Naive thymus-derived CD4-positive, alpha-beta T cell (primary cell): ENCODE measurements at regions not wholly inside any gene's neighbourhood (a gene's known extent, or its start where the extent isn't known, plus 50 kb on each side); places are given as distances from the start of the nearest gene placed in this dataset.

ENCODE experiments used
- ATAC-seq: fragments of 150-1000 bp; cut with Tn5 transposase; 2 replicates; pipeline ENCODE4 v1.10.0; 2021; ENCODE audit warnings: mild to moderate bottlenecking, moderate library complexity
- CTCF ChIA-PET: fragments of 350-600 bp; sonication (Branson Sonifier 250); formaldehyde crosslinking; loops from one replicate; lab custom pipeline; 2021; ENCODE audit warnings: antibody characterized with exemption; lab: Charles Lee
- POLR2A ChIA-PET: fragments of 350-600 bp; sonication (Branson Sonifier 250); formaldehyde crosslinking; loops from one replicate; lab custom pipeline; 2021; ENCODE audit warnings: antibody characterized with exemption, inconsistent platforms; lab: Charles Lee
- DNase-seq, 9 donors: peaks; one replicate each; pipeline versions ENCODE4 v3.0.0 to v3.0.0-alpha.2; 2020 to 2022; ENCODE audit warnings: mixed read lengths in 1 of 9
- H3K27ac ChIP-seq: one replicate; pipeline ENCODE4 v1.7.0; 2013; ENCODE audit warnings: mild to moderate bottlenecking, low read depth, low read length, moderate library complexity
- H3K27me3 ChIP-seq, 2 donors: one replicate each; pipeline ENCODE4 v1.7.0; 2013; ENCODE audit warnings: low read length in 2 of 2, mild to moderate bottlenecking in 2 of 2, moderate library complexity in 2 of 2; ENCODE audit not compliant: control insufficient read depth in 2 of 2, insufficient read depth in 2 of 2
- H3K36me3 ChIP-seq, 3 experiments: 1 replicate in 2 of 3; 2 replicates in 1 of 3; pipeline ENCODE4 v1.7.0; 2013; ENCODE audit warnings: low read length in 3 of 3, mild to moderate bottlenecking in 3 of 3, moderate library complexity in 1 of 3; ENCODE audit not compliant: insufficient read depth in 3 of 3, control insufficient read depth in 2 of 3
- H3K4me1 ChIP-seq, 2 donors: one replicate each; pipeline ENCODE4 v1.7.0; 2013; ENCODE audit warnings: low read length in 2 of 2, mild to moderate bottlenecking in 2 of 2, moderate library complexity in 1 of 2; ENCODE audit not compliant: control insufficient read depth in 2 of 2, insufficient read depth in 2 of 2
- H3K4me3 ChIP-seq: 2 replicates; pipeline ENCODE4 v1.7.0; 2013; ENCODE audit warnings: mild to moderate bottlenecking, low read length
- H3K9me3 ChIP-seq, 3 experiments: 1 replicate in 2 of 3; 2 replicates in 1 of 3; pipeline ENCODE4 v1.7.0; 2013; ENCODE audit warnings: low read length in 3 of 3; ENCODE audit not compliant: control insufficient read depth in 2 of 3
- H3K27ac Mint-ChIP-seq, 9 donors: one replicate each; pipeline ENCODE4 v1.8.0; 2020 to 2022; ENCODE audit warnings: mixed read lengths in 9 of 9, mild to moderate bottlenecking in 8 of 9, moderate library complexity in 5 of 9, inconsistent platforms in 2 of 9
- H3K27me3 Mint-ChIP-seq, 5 donors: one replicate each; pipeline ENCODE4 v1.8.0; 2021 to 2022; ENCODE audit warnings: mixed read lengths in 5 of 5, mild to moderate bottlenecking in 1 of 5
- H3K36me3 Mint-ChIP-seq, 5 donors: one replicate each; pipeline ENCODE4 v1.8.0; 2020 to 2022; ENCODE audit warnings: mixed read lengths in 5 of 5, mild to moderate bottlenecking in 3 of 5, inconsistent platforms in 1 of 5
- H3K4me1 Mint-ChIP-seq, 7 donors: one replicate each; pipeline ENCODE4 v1.8.0; 2020 to 2022; ENCODE audit warnings: mixed read lengths in 7 of 7, mild to moderate bottlenecking in 3 of 7, inconsistent platforms in 1 of 7
- H3K4me3 Mint-ChIP-seq, 10 donors: one replicate each; pipeline ENCODE4 v1.8.0; 2020 to 2022; ENCODE audit warnings: mild to moderate bottlenecking in 10 of 10, mixed read lengths in 10 of 10, moderate library complexity in 6 of 10, inconsistent platforms in 2 of 10
- H3K9me3 Mint-ChIP-seq, 11 donors: one replicate each; pipeline ENCODE4 v1.8.0; 2020 to 2022; ENCODE audit warnings: mixed read lengths in 11 of 11, mild to moderate bottlenecking in 4 of 11, inconsistent platforms in 1 of 11, moderate library complexity in 1 of 11
- intact Hi-C, 2 donors: fragments of 100-400 bp; cut with micrococcal nuclease; formaldehyde crosslinking; loops; one replicate each; pipeline ENCODE4 v1.15.1; 2023

- H3K4me3 Mint-ChIP-seq = no peak overlapping the region
- Histone ChIP-seq H3K27ac (no peak overlapping the region), H3K9me3 (no peaks in the 10 kb centered on the region), H3K36me3 (no peaks in the 10 kb centered on the region), H3K4me3 (no peak overlapping the region), H3K27me3 (no peaks in the 10 kb centered on the region), H3K4me1 (no peaks in the 10 kb centered on the region)
- H3K27me3 Mint-ChIP-seq = no peaks in the 10 kb centered on the region
- ATAC-seq = no peak
- H3K27ac Mint-ChIP-seq = peak overlapping the region in 1 of 9 donors; percentile 9
- ChIA-PET POLR2A (no interaction called here), CTCF (no interaction called here)
- no peaks in the 10 kb centered on the region for H3K36me3 Mint-ChIP-seq
- H3K4me1 Mint-ChIP-seq = no peaks in the 10 kb centered on the region
- intact Hi-C loops = no loop called here
- peaks cover 0 to 9% (median 0%) of the 10 kb centered on the region in 11 donors for H3K9me3 Mint-ChIP-seq
- DNase-seq = no peak
Observed at GRCh38 chr1:96425382-96426129, 296.0 kb upstream of the PTBP2 start.

GRCh38 chr1:96427616-96428015 is 294.0 kb upstream of the PTBP2 start:
- POLR2A ChIA-PET = no interaction called here
- DNase-seq (no peak), ATAC-seq (no peak)
- Mint-ChIP-seq H3K27ac (no peak overlapping the region), H3K4me1 (no peaks in the 10 kb centered on the region), H3K4me3 (no peak overlapping the region), H3K36me3 (no peaks in the 10 kb centered on the region), H3K9me3 (peaks cover 0 to 16% (median 0%) of the 10 kb centered on the region in 11 donors), H3K27me3 (no peaks in the 10 kb centered on the region)
- intact Hi-C loops = no loop called here
- H3K27me3 ChIP-seq = no peaks in the 10 kb centered on the region
- CTCF ChIA-PET = no interaction called here
- no peaks in the 10 kb centered on the region for H3K9me3 ChIP-seq
- no peaks in the 10 kb centered on the region for H3K4me1 ChIP-seq
- H3K27ac ChIP-seq = no peak overlapping the region
- no peak overlapping the region for H3K4me3 ChIP-seq
- no peaks in the 10 kb centered on the region for H3K36me3 ChIP-seq

- POLR2A ChIA-PET = no interaction called here
- H3K36me3 Mint-ChIP-seq = no peaks in the 10 kb centered on the region
- no peak overlapping the region for H3K4me3 ChIP-seq
Observed at GRCh38 chr1:96445302-96445701, 276.3 kb upstream of the PTBP2 start.

GRCh38 chr1:96464066-96464465 is 257.5 kb upstream of the PTBP2 start:
- intact Hi-C loops = no loop called here
- DNase-seq = no peak

More at GRCh38 chr1:96445302-96445701, 276.3 kb upstream of the PTBP2 start:
- H3K4me1 ChIP-seq = no peaks in the 10 kb centered on the region
- H3K4me3 Mint-ChIP-seq = no peak overlapping the region
- no peaks in the 10 kb centered on the region for H3K27me3 ChIP-seq
- H3K27ac Mint-ChIP-seq = no peak overlapping the region
- peaks cover 0 to 14% (median 6%) of the 10 kb centered on the region in 11 donors for H3K9me3 Mint-ChIP-seq
- intact Hi-C loops = no loop called here
- no peaks in the 10 kb centered on the region for H3K36me3 ChIP-seq
- no peak for ATAC-seq
- no peak for DNase-seq
- H3K4me1 Mint-ChIP-seq = peaks cover 0 to 2% (median 0%) of the 10 kb centered on the region in 7 donors
- no peak overlapping the region for H3K27ac ChIP-seq
- H3K9me3 ChIP-seq = no peaks in the 10 kb centered on the region
- peaks cover 0 to 3% (median 0%) of the 10 kb centered on the region in 5 donors for H3K27me3 Mint-ChIP-seq
- CTCF ChIA-PET = no interaction called here

GRCh38 chr1:96464522-96464921 is 257.1 kb upstream of the PTBP2 start:
- POLR2A ChIA-PET = no interaction called here
- peaks cover 0 to 5% (median 4%) of the 10 kb centered on the region in 5 donors for H3K27me3 Mint-ChIP-seq
- DNase-seq = no peak
- no peaks in the 10 kb centered on the region for H3K36me3 Mint-ChIP-seq
- ATAC-seq = no peak
- no peaks in the 10 kb centered on the region for H3K9me3 ChIP-seq
- no peak overlapping the region for H3K4me3 Mint-ChIP-seq
- H3K27me3 ChIP-seq = no peaks in the 10 kb centered on the region
- CTCF ChIA-PET = no interaction called here
- H3K27ac Mint-ChIP-seq = no peak overlapping the region
- no peak overlapping the region for H3K27ac ChIP-seq
- no peaks in the 10 kb centered on the region for H3K4me1 Mint-ChIP-seq
- no peaks in the 10 kb centered on the region for H3K36me3 ChIP-seq
- peaks cover 0 to 8% (median 2%) of the 10 kb centered on the region in 11 donors for H3K9me3 Mint-ChIP-seq
- no peaks in the 10 kb centered on the region for H3K4me1 ChIP-seq
- intact Hi-C loops = no loop called here
- H3K4me3 ChIP-seq = no peak overlapping the region

More at GRCh38 chr1:96464066-96464465, 257.5 kb upstream of the PTBP2 start:
- no peaks in the 10 kb centered on the region for H3K27me3 ChIP-seq
- H3K9me3 ChIP-seq = no peaks in the 10 kb centered on the region
- Mint-ChIP-seq H3K9me3 (peaks cover 0 to 8% (median 2%) of the 10 kb centered on the region in 11 donors), H3K27me3 (peaks cover 0 to 5% (median 4%) of the 10 kb centered on the region in 5 donors), H3K36me3 (no peaks in the 10 kb centered on the region), H3K27ac (no peak overlapping the region), H3K4me1 (no peaks in the 10 kb centered on the region), H3K4me3 (no peak overlapping the region)
- POLR2A ChIA-PET = no interaction called here
- no peaks in the 10 kb centered on the region for H3K36me3 ChIP-seq
- H3K27ac ChIP-seq = no peak overlapping the region
- H3K4me3 ChIP-seq = no peak overlapping the region
- ATAC-seq = no peak
- CTCF ChIA-PET = no interaction called here
- no peaks in the 10 kb centered on the region for H3K4me1 ChIP-seq

- no peak overlapping the region for H3K4me3 Mint-ChIP-seq
- H3K4me3 ChIP-seq = no peak overlapping the region
- ChIA-PET CTCF (no interaction called here), POLR2A (no interaction called here)
- no peaks in the 10 kb centered on the region for H3K27me3 ChIP-seq
- H3K9me3 Mint-ChIP-seq = peaks cover 0 to 8% (median 2%) of the 10 kb centered on the region in 11 donors
- intact Hi-C loops = no loop called here
- H3K27me3 Mint-ChIP-seq = peaks cover 0 to 5% (median 4%) of the 10 kb centered on the region in 5 donors
- no peak overlapping the region for H3K27ac ChIP-seq
- DNase-seq = no peak
- no peaks in the 10 kb centered on the region for H3K9me3 ChIP-seq
- no peaks in the 10 kb centered on the region for H3K4me1 Mint-ChIP-seq
- no peaks in the 10 kb centered on the region for H3K36me3 ChIP-seq
- H3K36me3 Mint-ChIP-seq = no peaks in the 10 kb centered on the region
- H3K27ac Mint-ChIP-seq = no peak overlapping the region
- no peaks in the 10 kb centered on the region for H3K4me1 ChIP-seq
- ATAC-seq = no peak
Observed at GRCh38 chr1:96464991-96465390, 256.6 kb upstream of the PTBP2 start.

GRCh38 chr1:96465441-96465840 is 256.1 kb upstream of the PTBP2 start:
- Histone ChIP-seq H3K4me1 (no peaks in the 10 kb centered on the region), H3K36me3 (no peaks in the 10 kb centered on the region), H3K27me3 (no peaks in the 10 kb centered on the region), H3K4me3 (no peak overlapping the region), H3K27ac (no peak overlapping the region), H3K9me3 (no peaks in the 10 kb centered on the region)
- peaks cover 0 to 8% (median 2%) of the 10 kb centered on the region in 11 donors for H3K9me3 Mint-ChIP-seq
- no peak overlapping the region for H3K4me3 Mint-ChIP-seq
- DNase-seq (no peak), ATAC-seq (no peak)
- H3K4me1 Mint-ChIP-seq = no peaks in the 10 kb centered on the region
- no peaks in the 10 kb centered on the region for H3K36me3 Mint-ChIP-seq
- intact Hi-C loops = no loop called here
- ChIA-PET POLR2A (no interaction called here), CTCF (no interaction called here)
- peaks cover 0 to 4% (median 2%) of the 10 kb centered on the region in 5 donors for H3K27me3 Mint-ChIP-seq
- H3K27ac Mint-ChIP-seq = no peak overlapping the region
